A673 (cell line): ENCODE measurements at regions not wholly inside any gene's neighbourhood (a gene's known extent, or its start where the extent isn't known, plus 50 kb on each side); places are given as distances from the start of the nearest gene placed in this dataset.

Experiments
- CTCF ChIP-seq: fragments of 300-800, 200-600 bp; sonication (generic); conservative IDR thresholded peaks from 2 replicates; pipeline ENCODE4 v1.5.1; 2017; ENCODE audit warnings: low read depth, mild to moderate bottlenecking, antibody characterized with exemption, low read length, moderate library complexity, mixed read lengths
- EZH2 ChIP-seq: fragments of 200-600 bp; sonication (generic); IDR thresholded peaks from 2 replicates; pipeline ENCODE4 v1.6.1; 2017; ENCODE audit warnings: borderline replicate concordance, low read depth, mild to moderate bottlenecking, mixed read lengths, antibody characterized with exemption, low read length; ENCODE audit not compliant: poor library complexity, severe bottlenecking

DNA sequence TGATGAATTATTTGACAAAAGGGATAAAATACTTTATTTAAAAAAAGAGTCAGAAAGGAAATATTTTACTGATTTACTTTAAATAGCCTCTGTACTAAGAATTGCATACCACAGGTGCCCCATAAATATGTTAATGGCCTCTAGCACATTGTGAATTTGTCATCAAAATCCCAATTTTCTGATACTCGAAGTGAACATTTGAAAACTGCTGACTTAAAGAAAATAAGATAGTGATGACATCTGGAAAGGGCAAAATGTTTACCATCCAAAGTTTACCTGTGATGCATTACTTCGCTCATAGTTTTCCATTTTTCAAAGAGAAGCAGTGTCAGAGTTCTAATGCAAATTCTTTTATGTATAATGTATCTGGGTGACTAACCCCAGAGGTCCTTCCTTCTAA is 455.4 kb downstream of the KLF5 start:
- TF ChIP-seq CTCF (no peak), EZH2 (no peak)
